ENCODE measurements at regions not wholly inside any gene's neighbourhood (a gene's known extent, or its start where the extent isn't known, plus 50 kb on each side); places are given as distances from the start of the nearest gene placed in this dataset.

DNA sequence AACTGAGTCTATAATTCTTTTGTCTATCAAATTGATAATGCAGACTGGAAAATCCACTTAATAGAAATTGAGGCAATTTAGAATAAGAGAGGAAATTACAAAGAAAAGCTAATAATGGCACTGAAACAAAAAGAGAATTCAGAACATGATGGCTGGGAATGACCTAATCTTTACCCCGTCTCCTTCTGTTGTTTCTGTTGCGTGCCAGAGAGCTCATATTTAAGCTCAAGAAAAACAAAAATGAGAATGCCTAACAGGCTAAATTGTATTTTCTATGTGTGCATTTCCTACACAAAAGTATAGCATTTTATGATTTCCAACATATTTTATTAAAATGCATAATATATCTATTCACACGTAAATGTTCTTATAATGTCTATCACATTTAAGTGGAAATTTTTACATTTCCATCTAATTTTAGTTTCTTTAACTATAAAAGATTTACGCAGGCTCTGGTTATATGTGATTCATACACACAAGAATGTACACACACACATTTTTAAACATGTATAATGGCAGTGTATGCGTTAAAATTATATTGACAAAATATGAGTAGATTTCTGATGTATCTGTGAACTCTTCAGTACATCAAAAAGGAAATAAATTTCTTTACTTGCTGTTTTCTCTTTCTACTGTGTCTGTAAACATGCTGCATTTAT is 432.3 kb downstream of the SLITRK6 start:
- CTCF ChIA-PET = no interaction called here
- POLR2A ChIA-PET (ENCODE audit: low non-redundant PET) = no interaction called here
- DNase-seq (ENCODE audit: low spot score) = no peak

GRCh38 chr13:85363504-85363903 is 435.7 kb downstream of the SLITRK6 start:
- Histone ChIP-seq H3K9me3 (ENCODE audit: low read depth, low read length, poor library complexity, severe bottlenecking) (no peaks in the 10 kb centered on the region), H3K36me3 (ENCODE audit: insufficient read depth, low read length, poor library complexity, severe bottlenecking) (no peaks in the 10 kb centered on the region), H3K27ac (ENCODE audit: low read depth, low read length, poor library complexity, severe bottlenecking) (no peak overlapping the region), H3K4me3 (ENCODE audit: low read depth, low read length, poor library complexity, severe bottlenecking) (no peak overlapping the region), H3K27me3 (replicated peaks; ENCODE audit: insufficient read depth, low read depth, low read length, poor library complexity) (no peaks in the 10 kb centered on the region), H3K4me1 (ENCODE audit: insufficient read depth, low read length, poor library complexity, severe bottlenecking) (peaks cover 6% of the 10 kb centered on the region)
- intact Hi-C loops (cut with micrococcal nuclease; ENCODE audit: unreplicated experiment) = no loop called here
- ChIA-PET POLR2A (ENCODE audit: low non-redundant PET) (no interaction called here), CTCF (no interaction called here)
- no peak for DNase-seq (ENCODE audit: low spot score)
- no peak for TF ChIP-seq EZH2 (IDR thresholded peaks at IDR 0.05; ENCODE audit: borderline replicate concordance, low read depth, low read length, poor library complexity, severe bottlenecking)
- TF ChIP-seq, protein P1, sequence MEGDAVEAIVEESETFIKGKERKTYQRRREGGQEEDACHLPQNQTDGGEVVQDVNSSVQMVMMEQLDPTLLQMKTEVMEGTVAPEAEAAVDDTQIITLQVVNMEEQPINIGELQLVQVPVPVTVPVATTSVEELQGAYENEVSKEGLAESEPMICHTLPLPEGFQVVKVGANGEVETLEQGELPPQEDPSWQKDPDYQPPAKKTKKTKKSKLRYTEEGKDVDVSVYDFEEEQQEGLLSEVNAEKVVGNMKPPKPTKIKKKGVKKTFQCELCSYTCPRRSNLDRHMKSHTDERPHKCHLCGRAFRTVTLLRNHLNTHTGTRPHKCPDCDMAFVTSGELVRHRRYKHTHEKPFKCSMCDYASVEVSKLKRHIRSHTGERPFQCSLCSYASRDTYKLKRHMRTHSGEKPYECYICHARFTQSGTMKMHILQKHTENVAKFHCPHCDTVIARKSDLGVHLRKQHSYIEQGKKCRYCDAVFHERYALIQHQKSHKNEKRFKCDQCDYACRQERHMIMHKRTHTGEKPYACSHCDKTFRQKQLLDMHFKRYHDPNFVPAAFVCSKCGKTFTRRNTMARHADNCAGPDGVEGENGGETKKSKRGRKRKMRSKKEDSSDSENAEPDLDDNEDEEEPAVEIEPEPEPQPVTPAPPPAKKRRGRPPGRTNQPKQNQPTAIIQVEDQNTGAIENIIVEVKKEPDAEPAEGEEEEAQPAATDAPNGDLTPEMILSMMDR (conservative IDR thresholded peaks at IDR 0.05; ENCODE audit: low read depth, low read length) = no peak
- BruUV-seq (replicated peaks) = no TSS peak

More for the DNA sequence above, 432.3 kb downstream of the SLITRK6 start:
- intact Hi-C loops (cut with micrococcal nuclease; ENCODE audit: unreplicated experiment) = no loop called here
- no peaks in the 10 kb centered on the region for H3K9me3 ChIP-seq (ENCODE audit: low read depth, low read length, poor library complexity, severe bottlenecking)
- TF ChIP-seq EZH2 (IDR thresholded peaks at IDR 0.05; ENCODE audit: borderline replicate concordance, low read depth, low read length, poor library complexity, severe bottlenecking) = no peak
- TF ChIP-seq, protein P1 (conservative IDR thresholded peaks at IDR 0.05; ENCODE audit: low read depth, low read length) = no peak
- H3K36me3 ChIP-seq (ENCODE audit: insufficient read depth, low read length, poor library complexity, severe bottlenecking) = no peaks in the 10 kb centered on the region
- no peaks in the 10 kb centered on the region for H3K27me3 ChIP-seq (replicated peaks; ENCODE audit: insufficient read depth, low read depth, low read length, poor library complexity)
- H3K4me3 ChIP-seq (ENCODE audit: low read depth, low read length, poor library complexity, severe bottlenecking) = no peak overlapping the region
- no TSS peak for BruUV-seq (replicated peaks)
- peaks cover 11% of the 10 kb centered on the region for H3K4me1 ChIP-seq (ENCODE audit: insufficient read depth, low read length, poor library complexity, severe bottlenecking)
- no peak overlapping the region for H3K27ac ChIP-seq (ENCODE audit: low read depth, low read length, poor library complexity, severe bottlenecking)

- intact Hi-C loops (cut with micrococcal nuclease; ENCODE audit: unreplicated experiment) = no loop called here
- H3K4me1 ChIP-seq (ENCODE audit: insufficient read depth, low read length, poor library complexity, severe bottlenecking) = peaks cover 6% of the 10 kb centered on the region
- BruUV-seq (replicated peaks) = no TSS peak
- no peak overlapping the region for H3K4me3 ChIP-seq (ENCODE audit: low read depth, low read length, poor library complexity, severe bottlenecking)
- no peak overlapping the region for H3K27ac ChIP-seq (ENCODE audit: low read depth, low read length, poor library complexity, severe bottlenecking)
- H3K36me3 ChIP-seq (ENCODE audit: insufficient read depth, low read length, poor library complexity, severe bottlenecking) = no peaks in the 10 kb centered on the region
- TF ChIP-seq EZH2 (IDR thresholded peaks at IDR 0.05; ENCODE audit: borderline replicate concordance, low read depth, low read length, poor library complexity, severe bottlenecking) = no peak
- TF ChIP-seq, protein P1 (conservative IDR thresholded peaks at IDR 0.05; ENCODE audit: low read depth, low read length) = no peak
- DNase-seq (ENCODE audit: low spot score) = no peak
- H3K9me3 ChIP-seq (ENCODE audit: low read depth, low read length, poor library complexity, severe bottlenecking) = no peaks in the 10 kb centered on the region
- no peaks in the 10 kb centered on the region for H3K27me3 ChIP-seq (replicated peaks; ENCODE audit: insufficient read depth, low read depth, low read length, poor library complexity)
- ChIA-PET CTCF (no interaction called here), POLR2A (ENCODE audit: low non-redundant PET) (no interaction called here)
Measured at GRCh38 chr13:85362980-85363379, 436.2 kb downstream of the SLITRK6 start.
